Heart right ventricle (tissue), 16 donors: ENCODE measurements at regions not wholly inside any gene's neighbourhood (a gene's known extent, or its start where the extent isn't known, plus 50 kb on each side); places are given as distances from the start of the nearest gene placed in this dataset.

ENCODE experiments used
- ATAC-seq, 8 donors: fragments of 200-7000 bp; cut with Tn5 transposase; one replicate each; pipeline ENCODE4 v1.9.1; 2020; ENCODE audit warnings: mild to moderate bottlenecking in 8 of 8, moderate library complexity in 8 of 8, moderate number of reproducible peaks in 1 of 8
- DNase-seq, 2 donors: peaks; one replicate each; pipeline ENCODE4 v3.0.0-alpha.2; 2020
- H3K27ac ChIP-seq, 10 donors: fragments of 200-600 bp; sonication (generic) in 2 of 10; one replicate each; pipeline versions ENCODE4 v1.5.0 to v1.8.0; 2020 to 2022; ENCODE audit warnings: mild to moderate bottlenecking in 3 of 10
- H3K27me3 ChIP-seq, 7 donors: fragments of 200-600 bp; one replicate each; pipeline ENCODE4 v1.8.0; 2021 to 2022; ENCODE audit warnings: mild to moderate bottlenecking in 2 of 7
- H3K36me3 ChIP-seq, 9 donors: fragments of 200-600 bp; sonication (generic) in 1 of 9; one replicate each; pipeline versions ENCODE4 v1.5.0 to v1.8.0; 2020 to 2022; ENCODE audit warnings: mild to moderate bottlenecking in 2 of 9
- H3K4me1 ChIP-seq, 9 donors: fragments of 200-600 bp; sonication (generic) in 1 of 9; one replicate each; pipeline versions ENCODE4 v1.5.0 to v1.8.0; 2020 to 2022; ENCODE audit warnings: mild to moderate bottlenecking in 4 of 9
- H3K4me3 ChIP-seq, 10 donors: fragments of 200-600 bp; sonication (generic) in 2 of 10; one replicate each; pipeline versions ENCODE4 v1.5.0 to v1.8.0; 2020 to 2022; ENCODE audit warnings: mild to moderate bottlenecking in 7 of 10, moderate library complexity in 2 of 10
- H3K9me3 ChIP-seq, 11 donors: fragments of 200-600 bp in 10 of 11; sonication (generic) in 2 of 11; one replicate each; pipeline versions ENCODE4 v1.5.0 to v1.8.0; 2013 to 2022; ENCODE audit warnings: mild to moderate bottlenecking in 2 of 11, control low read depth in 1 of 11, moderate library complexity in 1 of 11
- WGBS, 2 donors: extraction: QIAGEN DNeasy Blood & Tissue Kit; methylation state at CpG; one replicate each; pipeline ENCODE4 v1.1.7; 2013; ENCODE audit warnings: inconsistent platforms in 1 of 2; 5-methylcytosine and 5-hydroxymethylcytosine counted together
- intact Hi-C, 10 donors: fragments of 100-400 bp; cut with DNase I; formaldehyde crosslinking; loops; one replicate each; pipeline versions ENCODE4 v1.11.1 to v1.14.2; 2022
- TF ChIP-seq, protein P1 (sequence below), 9 donors: fragments of 200-600 bp; sonication (generic) in 2 of 9; IDR thresholded peaks; one replicate each; pipeline versions ENCODE4 v1.5.0 to v1.8.0; 2021 to 2022; ENCODE audit warnings: antibody characterized with exemption in 9 of 9, mild to moderate bottlenecking in 5 of 9, moderate library complexity in 1 of 9
- donor health status: Arrhythmogenic right ventricular cardiomyopathy.
- donor health status: ischemic (EF 13 %, LVEDD 7.1; RV severe dilation, severe dysfunction).
- donor health status: healthy with polysubstance abuse.
- donor health status: DM: no; HTN: yes; CAD: no.
- donor health status: DM: no; HTN: no; CAD: no.
- donor health status: ischemic (EF 25% LVEDD 6.9; RV normal size, moderate dysfunction).
- donor health status: ischemic (EF 25% LVEDD 5.7; RV mildly dilated, moderate dysfunction).
- donor health status: healthy.
- donor health status: DM: yes; HTN: yes; CAD: no.
- donor health status: Ischemic cardiomyopathy.
- donor health status: ischemic (EF 35%, LVEDD 5.7; RV mildly dilated, moderate dysfunction).
- donor health status: nonischemic (EF 11% LVEDD 7.7; RV severe dilation, severe dysfunction).
- donor health status: DM: yes; HTN: yes; CAD: no.
- donor health status: PGD.
- donor health status: ischemic (EF 29% LVEDD 5.4; RV normal size, mild dysfunction).
- donor health status: nonischemic (EF 23%, LVEDD 6.1; RV moderate dilation, normal function).

DNA sequence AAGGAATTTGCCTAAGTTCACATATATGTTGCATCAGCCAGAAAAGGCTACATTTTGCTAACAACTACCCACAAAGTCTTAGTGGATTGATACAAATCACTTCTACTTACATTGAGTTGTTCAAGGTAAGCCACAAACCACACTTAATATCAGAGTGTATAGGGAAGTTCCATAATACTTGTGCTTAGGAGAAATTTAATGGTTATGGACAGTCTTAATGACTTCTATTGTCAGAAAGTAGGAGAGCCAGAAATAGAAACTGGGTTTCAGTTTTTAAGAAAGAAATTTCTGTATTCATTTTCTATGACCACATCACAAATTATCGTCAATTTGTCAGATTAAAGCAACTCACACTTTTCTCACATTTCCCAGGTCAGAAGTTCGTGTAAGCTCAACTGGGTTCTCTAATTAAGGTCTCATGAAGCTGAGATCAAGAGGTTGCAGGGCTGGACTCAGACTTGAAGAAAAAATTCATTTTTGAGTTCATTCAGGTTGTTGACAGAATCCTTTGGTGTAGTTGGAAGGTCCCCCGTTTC lies 695.7 kb downstream of the CDH11 start:
- intact Hi-C loops: no loop called here
- no peaks in the 10 kb centered on the region for H3K27me3 ChIP-seq
- 87 to 94% methylated on average over 3 of the region's 3 CpGs for WGBS, 2 donors
- TF ChIP-seq, protein P1, sequence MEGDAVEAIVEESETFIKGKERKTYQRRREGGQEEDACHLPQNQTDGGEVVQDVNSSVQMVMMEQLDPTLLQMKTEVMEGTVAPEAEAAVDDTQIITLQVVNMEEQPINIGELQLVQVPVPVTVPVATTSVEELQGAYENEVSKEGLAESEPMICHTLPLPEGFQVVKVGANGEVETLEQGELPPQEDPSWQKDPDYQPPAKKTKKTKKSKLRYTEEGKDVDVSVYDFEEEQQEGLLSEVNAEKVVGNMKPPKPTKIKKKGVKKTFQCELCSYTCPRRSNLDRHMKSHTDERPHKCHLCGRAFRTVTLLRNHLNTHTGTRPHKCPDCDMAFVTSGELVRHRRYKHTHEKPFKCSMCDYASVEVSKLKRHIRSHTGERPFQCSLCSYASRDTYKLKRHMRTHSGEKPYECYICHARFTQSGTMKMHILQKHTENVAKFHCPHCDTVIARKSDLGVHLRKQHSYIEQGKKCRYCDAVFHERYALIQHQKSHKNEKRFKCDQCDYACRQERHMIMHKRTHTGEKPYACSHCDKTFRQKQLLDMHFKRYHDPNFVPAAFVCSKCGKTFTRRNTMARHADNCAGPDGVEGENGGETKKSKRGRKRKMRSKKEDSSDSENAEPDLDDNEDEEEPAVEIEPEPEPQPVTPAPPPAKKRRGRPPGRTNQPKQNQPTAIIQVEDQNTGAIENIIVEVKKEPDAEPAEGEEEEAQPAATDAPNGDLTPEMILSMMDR (IDR thresholded peaks at IDR 0.05): no peak
- H3K4me1 ChIP-seq: no peaks in the 10 kb centered on the region
- H3K27ac ChIP-seq: no peak overlapping the region
- no peak overlapping the region for H3K4me3 ChIP-seq
- no peaks in the 10 kb centered on the region for H3K36me3 ChIP-seq
- DNase-seq (no peak), ATAC-seq (no peak)
- H3K9me3 ChIP-seq: peaks cover 0 to under 1% (median 0%) of the 10 kb centered on the region in 11 donors

DNA sequence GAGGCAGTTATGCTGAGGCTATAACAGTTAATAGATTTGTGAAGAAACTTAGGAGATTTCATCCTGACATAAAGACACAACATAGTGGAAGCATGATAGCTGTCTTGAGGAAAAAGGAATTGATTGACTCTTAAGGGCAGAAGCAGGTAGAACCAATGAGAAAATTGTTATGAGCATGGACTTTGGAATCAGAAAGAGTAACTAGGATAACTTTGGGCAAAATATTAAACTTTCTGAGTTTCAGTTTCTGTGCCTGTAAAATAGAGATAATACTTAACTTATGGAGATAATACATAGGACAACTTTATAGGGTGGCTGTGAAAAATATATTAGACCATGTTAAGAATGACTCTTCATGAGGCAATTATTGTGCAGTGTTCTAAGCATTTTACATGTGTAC lies 696.5 kb downstream of the CDH11 start:
- Histone ChIP-seq H3K9me3 (no peaks in the 10 kb centered on the region), H3K4me1 (peaks cover 0 to 5% (median 0%) of the 10 kb centered on the region in 9 donors), H3K4me3 (no peak overlapping the region), H3K36me3 (no peaks in the 10 kb centered on the region), H3K27ac (no peak overlapping the region), H3K27me3 (no peaks in the 10 kb centered on the region)
- intact Hi-C loops: no loop called here
- TF ChIP-seq, protein P1 (IDR thresholded peaks at IDR 0.05): no peak
- no peak for ATAC-seq
- DNase-seq: no peak

DNA sequence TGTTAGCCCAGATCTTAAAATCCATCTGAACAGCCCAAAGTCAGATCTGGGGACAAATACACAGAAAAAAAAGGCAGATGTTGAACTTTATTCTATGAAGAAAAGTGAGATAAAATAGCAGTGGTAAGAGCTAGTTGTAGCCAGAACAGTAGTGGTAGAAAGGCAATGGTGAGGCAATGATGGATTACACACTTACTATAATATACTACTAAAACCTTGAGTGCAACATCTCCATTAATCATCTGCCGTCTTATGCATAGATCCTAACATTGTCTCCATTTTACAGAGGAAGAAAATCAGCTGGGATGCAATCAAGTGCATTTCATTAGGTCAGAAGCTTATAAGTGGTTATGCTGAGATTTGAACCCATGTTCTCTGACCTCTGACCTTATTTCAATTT lies 699.6 kb downstream of the CDH11 start:
- Histone ChIP-seq H3K36me3 (no peaks in the 10 kb centered on the region), H3K4me3 (no peak overlapping the region), H3K9me3 (no peaks in the 10 kb centered on the region), H3K27ac (no peak overlapping the region), H3K4me1 (peaks cover 0 to 13% (median 0%) of the 10 kb centered on the region in 9 donors), H3K27me3 (no peaks in the 10 kb centered on the region)
- intact Hi-C loops: no loop called here
- WGBS, 2 donors: 84 to 97% methylated on average over 1 of the region's 1 CpG
- TF ChIP-seq, protein P1 (IDR thresholded peaks at IDR 0.05): no peak
- ATAC-seq (no peak), DNase-seq (no peak)

DNA sequence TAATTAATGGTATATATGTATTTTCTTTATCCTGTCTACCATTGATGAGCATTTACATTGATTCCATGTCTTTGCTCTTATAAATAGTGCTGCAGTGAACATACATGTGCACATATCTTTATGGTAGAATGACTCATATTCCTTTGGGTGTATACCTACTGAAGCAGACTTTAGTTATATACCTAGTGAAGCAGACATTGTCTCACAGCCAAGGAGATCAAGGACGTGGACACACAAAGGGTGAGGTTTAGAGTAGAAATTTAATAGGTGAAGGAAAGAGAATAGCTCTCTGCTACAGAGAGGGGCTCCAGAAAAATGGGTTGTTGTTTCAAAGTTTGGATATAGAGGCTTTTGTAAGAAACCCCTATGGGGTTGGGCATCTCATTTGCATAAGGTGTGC lies 700.3 kb downstream of the CDH11 start:
- WGBS, 2 donors: 71 to 75% methylated on average over 1 of the region's 1 CpG
- H3K4me3 ChIP-seq: no peak overlapping the region
- no peak for DNase-seq
- H3K27ac ChIP-seq: no peak overlapping the region
- no peaks in the 10 kb centered on the region for H3K36me3 ChIP-seq
- TF ChIP-seq, protein P1 (IDR thresholded peaks at IDR 0.05): no peak
- no peaks in the 10 kb centered on the region for H3K27me3 ChIP-seq
- H3K9me3 ChIP-seq: no peaks in the 10 kb centered on the region
- no peak for ATAC-seq
- peaks cover 0 to 15% (median 0%) of the 10 kb centered on the region in 9 donors for H3K4me1 ChIP-seq
- intact Hi-C loops: no loop called here
